Right lobe of liver (tissue), 6 donors: ENCODE measurements at regions not wholly inside any gene's neighbourhood (a gene's known extent, or its start where the extent isn't known, plus 50 kb on each side); places are given as distances from the start of the nearest gene placed in this dataset.

ENCODE experiments used
- ATAC-seq, 4 donors: fragments of 200-7000 bp; cut with Tn5 transposase; one replicate each; pipeline ENCODE4 v1.9.1; 2020; ENCODE audit warnings: mild to moderate bottlenecking in 4 of 4, moderate library complexity in 4 of 4
- DNase-seq, 3 donors: peaks; one replicate each; pipeline ENCODE4 v3.0.0-alpha.2; 2020
- H3K27ac ChIP-seq, 3 donors: fragments of 200-600 bp; one replicate each; pipeline ENCODE4 v1.8.0; 2022
- H3K27me3 ChIP-seq, 2 donors: fragments of 200-600 bp; one replicate each; pipeline ENCODE4 v1.8.0; 2022
- H3K36me3 ChIP-seq, 4 donors: fragments of 200-600 bp; sonication (generic) in 1 of 4; one replicate each; pipeline versions ENCODE4 v1.5.1 to v1.8.0; 2017 to 2022; ENCODE audit warnings: control low read depth in 1 of 4
- H3K4me1 ChIP-seq, 4 donors: fragments of 200-600 bp; sonication (generic) in 1 of 4; one replicate each; pipeline versions ENCODE4 v1.5.1 to v1.8.0; 2017 to 2022; ENCODE audit warnings: control low read depth in 1 of 4
- H3K4me3 ChIP-seq, 3 donors: fragments of 200-600 bp; one replicate each; pipeline ENCODE4 v1.8.0; 2022
- H3K9me3 ChIP-seq, 4 donors: fragments of 200-600 bp; sonication (generic) in 1 of 4; one replicate each; pipeline versions ENCODE4 v1.5.1 to v1.8.0; 2017 to 2022; ENCODE audit warnings: control low read depth in 1 of 4
- CTCF ChIP-seq, 4 donors: fragments of 200-600 bp in 3 of 4; fragments of 450-650 bp in 1 of 4; IDR thresholded peaks; one replicate each; pipeline versions ENCODE4 v1.5.1 to v1.8.0; 2016 to 2022; ENCODE audit warnings: antibody characterized with exemption in 4 of 4, mild to moderate bottlenecking in 2 of 4
- POLR2A ChIP-seq: fragments of 450-650 bp; IDR thresholded peaks from one replicate; pipeline ENCODE4 v1.6.1; 2017; ENCODE audit warnings: antibody characterized with exemption, mild to moderate bottlenecking
- WGBS: methylation state at CpG from one replicate; pipeline ENCODE4 v1.1.6; 2018; ENCODE audit warnings: low coverage, low lambda C conversion rate; ENCODE audit not compliant: insufficient coverage; ENCODE audit errors: missing lambda C conversion rate; 5-methylcytosine and 5-hydroxymethylcytosine counted together
- intact Hi-C, 2 donors: fragments of 100-400 bp; cut with DNase I; formaldehyde crosslinking; loops; one replicate each; pipeline versions ENCODE4 v1.11.2 to v1.14.1; 2022
- donor health status: DM: no; HTN: yes; CAD: no.
- donor health status: DM: no; HTN: no; CAD: no.
- donor health status: DM: no; HTN: no; CAD: no.
- donor health status: DM: no; HTN: yes; CAD: no.
- donor health status: DM: no; HTN: yes; CAD: no.

GRCh38 chr22:47550524-47551430 is 788.3 kb downstream of the TBC1D22A start:
- intact Hi-C loops = no loop called here
- ATAC-seq (no peak), DNase-seq (peak in 1 of 3 donors; percentile 23)
- Histone ChIP-seq H3K9me3 (no peaks in the 10 kb centered on the region), H3K4me3 (no peak overlapping the region), H3K27ac (no peak overlapping the region), H3K36me3 (no peaks in the 10 kb centered on the region), H3K27me3 (no peaks in the 10 kb centered on the region), H3K4me1 (no peaks in the 10 kb centered on the region)
- no peak for TF ChIP-seq POLR2A
- TF ChIP-seq CTCF (IDR thresholded peaks at IDR 0.05) = no peak
- WGBS = 50% methylated on average over 9 of the region's 23 CpGs

- no peaks in the 10 kb centered on the region for H3K36me3 ChIP-seq
- no peak for ATAC-seq
- no peak for TF ChIP-seq CTCF (IDR thresholded peaks at IDR 0.05)
- no peak for TF ChIP-seq POLR2A
- H3K27me3 ChIP-seq = no peaks in the 10 kb centered on the region
- intact Hi-C loops = no loop called here
- WGBS = 52% methylated on average over 8 of the region's 17 CpGs
- no peaks in the 10 kb centered on the region for H3K9me3 ChIP-seq
- no peak overlapping the region for H3K27ac ChIP-seq
- DNase-seq = peak in 1 of 3 donors; percentile 33
- no peaks in the 10 kb centered on the region for H3K4me1 ChIP-seq
- no peak overlapping the region for H3K4me3 ChIP-seq
Measured at GRCh38 chr22:47549741-47550340, 787.4 kb downstream of the TBC1D22A start.

- intact Hi-C loops = no loop called here
- no peaks in the 10 kb centered on the region for H3K36me3 ChIP-seq
- 52% methylated on average over 5 of the region's 12 CpGs for WGBS
- TF ChIP-seq CTCF (IDR thresholded peaks at IDR 0.05) (no peak), POLR2A (no peak)
- H3K27me3 ChIP-seq = no peaks in the 10 kb centered on the region
- H3K27ac ChIP-seq = no peak overlapping the region
- no peak overlapping the region for H3K4me3 ChIP-seq
- ATAC-seq = no peak
- DNase-seq = peak in 1 of 3 donors; percentile 28
- no peaks in the 10 kb centered on the region for H3K9me3 ChIP-seq
- no peaks in the 10 kb centered on the region for H3K4me1 ChIP-seq
Measured at GRCh38 chr22:47548953-47549740, 786.7 kb downstream of the TBC1D22A start.

GRCh38 chr22:47547881-47548650 is 785.6 kb downstream of the TBC1D22A start:
- H3K36me3 ChIP-seq = no peaks in the 10 kb centered on the region
- no peak overlapping the region for H3K4me3 ChIP-seq
- ATAC-seq (no peak), DNase-seq (peak in 1 of 3 donors; percentile 28)
- intact Hi-C loops = no loop called here
- H3K27ac ChIP-seq = no peak overlapping the region
- H3K4me1 ChIP-seq = no peaks in the 10 kb centered on the region
- WGBS = 62% methylated on average over 12 of the region's 20 CpGs
- no peaks in the 10 kb centered on the region for H3K27me3 ChIP-seq
- H3K9me3 ChIP-seq = no peaks in the 10 kb centered on the region
- TF ChIP-seq POLR2A = no peak
